NCI-H1417 treated with DMSO at 0.1 percent for 48 hours (cell line): ENCODE measurements at regions not wholly inside any gene's neighbourhood (a gene's known extent, or its start where the extent isn't known, plus 50 kb on each side); places are given as distances from the start of the nearest gene placed in this dataset.
"Not testable (repeated sequence)": the region's sequence is repeated elsewhere in the genome, so short reads cannot be mapped to it uniquely, and the experiment has no call there.

Source experiments
- DNase-seq: peaks from one replicate; lab custom pipeline; 2025; lab: John Stamatoyannopoulos, UW

- DNase-seq = no peak
Measured at GRCh38 chr10:2246747-2247146, 509.4 kb upstream of the ADARB2 start.

GRCh38 chr10:2245580-2245979 lies 508.3 kb upstream of the ADARB2 start:
- no peak for DNase-seq

- DNase-seq = no peak
Measured at GRCh38 chr10:2244471-2244870, 507.1 kb upstream of the ADARB2 start.

- DNase-seq = no peak
Measured at GRCh38 chr10:2236876-2237275, 499.6 kb upstream of the ADARB2 start.

- no peak for DNase-seq
Measured at GRCh38 chr10:2232479-2232878, 495.2 kb upstream of the ADARB2 start.

- no peak for DNase-seq
Measured at GRCh38 chr10:2230478-2230877, 493.2 kb upstream of the ADARB2 start.

GRCh38 chr10:2228320-2228901 lies 491.1 kb upstream of the ADARB2 start:
- DNase-seq = no peak

- no peak for DNase-seq
Measured at GRCh38 chr10:2225609-2226008, 488.3 kb upstream of the ADARB2 start.

- no peak for DNase-seq
Measured at GRCh38 chr10:2223548-2224320, 486.4 kb upstream of the ADARB2 start.

- DNase-seq = no peak
Measured at GRCh38 chr10:2222631-2223030, 485.3 kb upstream of the ADARB2 start.

- no peak for DNase-seq
Measured at GRCh38 chr10:2214805-2215204, 477.5 kb upstream of the ADARB2 start.

GRCh38 chr10:2214092-2214491 lies 476.8 kb upstream of the ADARB2 start:
- no peak for DNase-seq

GRCh38 chr10:2212244-2212834 lies 475.0 kb upstream of the ADARB2 start:
- no peak for DNase-seq

- DNase-seq = no peak
Measured at GRCh38 chr10:2210088-2210487, 472.8 kb upstream of the ADARB2 start.

- no peak for DNase-seq
Measured at GRCh38 chr10:2208106-2208505, 470.8 kb upstream of the ADARB2 start.

- DNase-seq = no peak
Measured at GRCh38 chr10:2207246-2207922, 470.1 kb upstream of the ADARB2 start.

- no peak for DNase-seq
Measured at GRCh38 chr10:2205406-2205805, 468.1 kb upstream of the ADARB2 start.

- DNase-seq = no peak
Measured at GRCh38 chr10:2202401-2202800, 465.1 kb upstream of the ADARB2 start.

- DNase-seq = no peak
Measured at GRCh38 chr10:2201534-2202099, 464.3 kb upstream of the ADARB2 start.

GRCh38 chr10:2197663-2198062 lies 460.3 kb upstream of the ADARB2 start:
- DNase-seq = no peak

GRCh38 chr10:2196272-2196671 lies 458.9 kb upstream of the ADARB2 start:
- no peak for DNase-seq

- not testable (repeated sequence) for DNase-seq
Measured at GRCh38 chr10:2189356-2189755, 452.0 kb upstream of the ADARB2 start.

- no peak for DNase-seq
Measured at GRCh38 chr10:2188371-2188770, 451.0 kb upstream of the ADARB2 start.
